NB4 (cell line): ENCODE measurements at regions not wholly inside any gene's neighbourhood (a gene's known extent, or its start where the extent isn't known, plus 50 kb on each side); places are given as distances from the start of the nearest gene placed in this dataset.
A peak's percentile ranks its signal among the peaks of the same experiment; 100 is the strongest.

Source experiments
- DNase-seq: peaks from one replicate; pipeline ENCODE4 v3.0.0; 2010; ENCODE audit warnings: low read depth
- H3K4me3 ChIP-seq: one replicate; pipeline ENCODE4 v1.5.1; 2011; ENCODE audit warnings: mild to moderate bottlenecking, low read depth, low read length, moderate library complexity
- CTCF ChIP-seq: IDR thresholded peaks from one replicate; pipeline ENCODE4 v1.5.1; 2012; ENCODE audit warnings: low read depth, low read length
- MAX ChIP-seq: IDR thresholded peaks from 2 replicates; pipeline ENCODE4 v1.6.1; 2011; ENCODE audit warnings: low read depth, low read length
- MYC ChIP-seq: IDR thresholded peaks from 2 replicates; pipeline ENCODE4 v1.6.1; 2011; ENCODE audit warnings: low read depth, low read length
- POLR2A ChIP-seq: IDR thresholded peaks from 2 replicates; pipeline ENCODE4 v1.6.1; 2011; ENCODE audit warnings: mild to moderate bottlenecking; ENCODE audit not compliant: insufficient read length; ENCODE audit errors: extremely low read depth

- no peak for DNase-seq
- H3K4me3 ChIP-seq: no peak overlapping the region
- TF ChIP-seq CTCF: no peak
Measured at GRCh38 chr10:29397221-29397620, 108.4 kb downstream of the LYZL1 start.

GRCh38 chr10:29403208-29403607, 114.3 kb downstream of the LYZL1 start:
- no peak overlapping the region for H3K4me3 ChIP-seq
- no peak for DNase-seq
- TF ChIP-seq CTCF (no peak), MYC (no peak), MAX (no peak), POLR2A (no peak)

GRCh38 chr10:29407280-29407858, 118.5 kb downstream of the LYZL1 start:
- peak; percentile 10 for DNase-seq
- TF ChIP-seq CTCF (no peak), POLR2A (no peak), MYC (no peak), MAX (no peak)
- H3K4me3 ChIP-seq: no peak overlapping the region
